ENCODE measurements at regions not wholly inside any gene's neighbourhood (a gene's known extent, or its start where the extent isn't known, plus 50 kb on each side); places are given as distances from the start of the nearest gene placed in this dataset.

GRCh38 chr6:137763436-137763835 is 103.6 kb upstream of the TNFAIP3 start:
- no peak for DNase-seq

DNA sequence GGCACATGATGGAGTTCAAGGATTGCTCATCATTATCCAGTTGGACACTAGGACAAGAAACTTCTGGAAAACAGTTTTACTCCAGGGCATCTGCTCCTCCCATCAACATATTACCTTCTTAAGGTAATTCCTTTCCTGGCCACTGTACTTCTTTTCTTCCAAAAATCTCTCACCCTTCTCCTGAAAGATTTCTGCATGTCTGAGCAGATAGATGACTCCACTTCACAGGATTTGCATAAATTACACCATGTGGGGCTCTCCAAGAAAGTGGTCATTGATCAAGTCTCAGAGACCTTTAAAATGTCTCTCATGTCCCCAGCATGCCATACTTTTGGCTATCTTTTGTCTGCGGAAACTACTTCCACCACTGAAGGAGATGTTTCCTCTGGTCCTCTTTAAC is 103.2 kb upstream of the TNFAIP3 start:
- no peak for DNase-seq

- no peak for DNase-seq
Observed at GRCh38 chr6:137764464-137764863, 102.6 kb upstream of the TNFAIP3 start.

DNA sequence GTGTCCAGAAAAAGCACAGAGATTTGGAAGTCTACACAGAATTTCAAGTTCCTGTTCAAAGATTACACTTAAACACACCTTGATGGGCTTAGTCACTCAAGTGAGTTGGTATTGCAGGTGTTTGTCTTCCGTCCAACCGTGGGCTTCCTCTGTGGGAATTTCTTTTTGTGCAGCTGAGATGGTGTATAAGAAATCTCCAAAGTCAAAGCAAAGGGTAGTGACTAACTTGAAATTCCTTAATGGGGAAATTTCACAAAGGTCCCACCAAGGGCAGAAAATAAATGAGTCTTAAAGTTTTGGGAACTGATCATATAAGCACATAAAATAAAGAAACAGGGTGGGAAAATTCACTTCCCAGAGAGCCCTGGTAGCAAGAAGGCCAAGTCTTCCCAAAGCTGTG is 102.0 kb upstream of the TNFAIP3 start:
- no peak for DNase-seq

DNA sequence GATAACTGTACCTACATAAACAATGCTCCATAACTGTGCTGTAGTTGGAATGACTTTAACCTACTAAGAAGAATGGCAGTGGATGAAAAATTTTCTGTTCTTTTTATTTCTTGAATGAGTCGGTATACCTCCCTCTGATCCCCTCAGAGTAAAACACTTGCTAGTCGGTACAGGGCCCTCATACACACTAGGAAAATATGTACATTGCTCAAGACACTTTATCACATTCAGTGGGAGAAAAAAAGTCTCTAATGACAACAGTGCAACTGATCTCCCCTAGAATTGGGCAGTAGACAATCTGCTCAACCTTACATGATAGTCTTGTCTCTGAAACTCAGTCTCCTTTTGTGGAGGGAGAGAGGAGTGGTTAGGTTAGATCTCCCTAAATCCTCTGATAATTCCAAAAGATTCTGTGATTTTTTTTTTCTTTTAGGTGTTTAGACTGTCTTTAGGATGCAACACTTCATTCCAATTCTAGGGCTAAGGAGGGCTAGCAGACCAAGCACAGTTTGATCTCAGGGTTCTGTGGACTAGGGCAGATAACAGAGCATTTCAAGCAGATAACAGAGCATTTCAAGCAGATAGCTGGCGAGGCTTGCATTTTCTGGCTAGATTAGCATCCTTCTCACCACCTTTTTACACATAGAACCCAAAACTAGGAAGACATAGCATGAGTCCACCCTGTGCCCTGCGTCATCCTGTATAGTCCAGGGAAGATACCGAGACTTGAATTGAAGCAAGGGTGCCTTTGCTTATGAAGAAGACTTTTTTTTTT is 100.3 kb upstream of the TNFAIP3 start:
- no peak for DNase-seq

GRCh38 chr6:137767465-137767864 is 99.6 kb upstream of the TNFAIP3 start:
- DNase-seq = no peak

- no peak for DNase-seq
Observed at GRCh38 chr6:137767911-137768690, 99.0 kb upstream of the TNFAIP3 start.

DNA sequence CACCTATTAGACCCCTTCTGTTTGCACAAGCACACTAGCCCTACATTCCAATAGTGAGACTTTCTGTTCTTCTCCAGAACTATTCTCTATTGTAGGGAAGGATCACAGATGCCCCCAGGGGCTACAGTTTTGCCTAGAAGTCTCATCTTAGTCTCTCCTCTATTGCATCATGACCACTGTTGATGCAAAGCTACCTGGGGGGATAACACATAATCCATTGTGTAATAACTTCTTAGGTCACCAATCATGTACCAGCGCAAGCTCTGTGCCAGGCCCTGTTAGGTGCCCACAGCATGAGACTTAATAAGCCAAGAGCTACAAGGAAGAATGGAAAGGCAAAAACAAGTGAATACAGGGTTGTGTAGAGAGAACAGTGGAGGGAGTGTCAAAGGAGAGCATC is 98.1 kb upstream of the TNFAIP3 start:
- no peak for DNase-seq

DNA sequence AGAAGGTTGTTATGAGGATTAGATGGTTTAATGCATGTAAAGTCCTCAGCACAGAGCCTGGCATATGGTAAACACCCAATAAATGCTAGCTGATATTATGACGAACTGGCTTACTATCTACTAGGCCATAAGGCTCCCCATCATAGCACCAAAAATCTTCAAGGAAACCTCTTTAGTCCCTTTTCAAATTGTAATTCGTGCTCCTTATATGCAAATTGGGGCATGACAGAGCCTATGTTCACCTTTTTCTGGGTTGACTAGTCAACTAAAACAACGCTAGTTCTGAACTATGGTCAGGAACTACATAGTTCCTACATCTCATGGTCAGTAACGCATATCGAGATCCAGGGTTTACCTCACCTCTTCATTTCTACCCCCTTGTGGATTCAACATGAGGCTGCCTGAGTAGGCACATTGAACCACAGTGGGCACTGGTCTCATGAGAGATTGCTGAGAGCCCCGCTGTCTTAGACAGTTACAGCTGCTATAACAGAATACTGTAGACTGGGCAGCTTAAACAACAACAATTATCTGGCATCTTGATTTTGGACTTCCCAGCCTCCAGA is 97.2 kb upstream of the TNFAIP3 start:
- DNase-seq = no peak

- no peak for DNase-seq
Observed at GRCh38 chr6:137772541-137773250, 94.4 kb upstream of the TNFAIP3 start.

GRCh38 chr6:137775227-137775626 is 91.8 kb upstream of the TNFAIP3 start:
- DNase-seq = no peak

- DNase-seq = no peak
Observed at GRCh38 chr6:137775720-137776119, 91.3 kb upstream of the TNFAIP3 start.

DNA sequence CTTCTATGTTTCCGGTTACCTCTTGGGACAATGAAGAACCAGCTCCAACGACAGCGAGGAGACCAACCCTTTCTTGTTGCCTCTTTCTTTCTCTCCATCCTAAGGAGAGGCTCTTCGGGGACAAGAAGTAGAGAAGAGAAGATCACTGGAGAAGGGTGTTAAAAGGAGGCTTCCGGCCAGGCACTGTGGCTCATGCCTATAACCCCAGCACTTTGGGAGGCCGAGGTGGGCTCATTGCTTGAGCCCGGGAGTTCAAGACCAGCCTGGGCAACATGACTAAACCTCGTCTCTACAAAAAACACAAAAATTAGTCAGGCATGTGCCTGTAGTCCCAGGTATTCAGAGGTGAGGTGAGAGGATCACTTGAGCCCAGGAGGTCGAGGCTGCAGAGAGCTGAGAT is 90.8 kb upstream of the TNFAIP3 start:
- no peak for DNase-seq

GRCh38 chr6:137776786-137777686 is 90.0 kb upstream of the TNFAIP3 start:
- DNase-seq = no peak

DNA sequence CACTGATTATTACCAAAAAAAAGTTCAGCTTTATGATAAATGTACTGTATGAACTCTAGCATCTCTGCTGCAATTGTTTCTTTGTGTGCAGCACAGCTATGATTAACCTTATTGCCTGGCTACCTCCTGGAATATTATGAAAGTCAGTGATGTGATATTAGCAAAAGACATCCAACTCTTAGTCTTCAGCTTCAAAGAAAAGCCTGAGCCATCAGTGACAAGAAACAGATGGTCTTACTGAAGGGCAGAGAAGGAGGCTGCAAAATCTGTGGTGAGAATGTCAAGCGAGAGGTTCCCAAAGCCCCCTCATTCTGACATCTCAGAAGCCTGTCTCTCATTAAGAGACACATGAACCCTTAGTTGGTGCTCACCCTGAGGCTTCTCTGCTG is 89.4 kb upstream of the TNFAIP3 start:
- no peak for DNase-seq

DNA sequence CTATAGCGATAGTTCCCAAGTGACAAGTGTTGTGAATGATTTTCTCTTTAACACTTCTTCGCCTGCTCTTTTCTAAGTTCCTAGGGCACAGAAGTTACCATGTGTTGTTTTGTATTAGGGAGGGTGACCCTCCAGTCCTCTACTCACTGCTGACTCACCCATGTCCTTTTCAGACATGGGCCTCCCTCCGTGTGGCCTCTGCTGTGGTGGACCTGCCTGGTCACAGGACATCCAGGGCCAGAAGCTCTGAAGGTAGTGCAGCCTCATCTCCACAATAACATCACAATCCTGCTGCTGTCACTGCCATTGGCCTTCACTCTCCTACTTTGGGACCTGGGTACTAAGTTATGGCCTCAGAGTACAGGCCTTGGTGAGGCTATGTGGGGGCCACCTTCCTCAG is 87.1 kb upstream of the TNFAIP3 start:
- no peak for DNase-seq

- no peak for DNase-seq
Observed at GRCh38 chr6:137780447-137781034, 86.5 kb upstream of the TNFAIP3 start.

GRCh38 chr6:137781639-137782038 is 85.4 kb upstream of the TNFAIP3 start:
- no peak for DNase-seq

DNA sequence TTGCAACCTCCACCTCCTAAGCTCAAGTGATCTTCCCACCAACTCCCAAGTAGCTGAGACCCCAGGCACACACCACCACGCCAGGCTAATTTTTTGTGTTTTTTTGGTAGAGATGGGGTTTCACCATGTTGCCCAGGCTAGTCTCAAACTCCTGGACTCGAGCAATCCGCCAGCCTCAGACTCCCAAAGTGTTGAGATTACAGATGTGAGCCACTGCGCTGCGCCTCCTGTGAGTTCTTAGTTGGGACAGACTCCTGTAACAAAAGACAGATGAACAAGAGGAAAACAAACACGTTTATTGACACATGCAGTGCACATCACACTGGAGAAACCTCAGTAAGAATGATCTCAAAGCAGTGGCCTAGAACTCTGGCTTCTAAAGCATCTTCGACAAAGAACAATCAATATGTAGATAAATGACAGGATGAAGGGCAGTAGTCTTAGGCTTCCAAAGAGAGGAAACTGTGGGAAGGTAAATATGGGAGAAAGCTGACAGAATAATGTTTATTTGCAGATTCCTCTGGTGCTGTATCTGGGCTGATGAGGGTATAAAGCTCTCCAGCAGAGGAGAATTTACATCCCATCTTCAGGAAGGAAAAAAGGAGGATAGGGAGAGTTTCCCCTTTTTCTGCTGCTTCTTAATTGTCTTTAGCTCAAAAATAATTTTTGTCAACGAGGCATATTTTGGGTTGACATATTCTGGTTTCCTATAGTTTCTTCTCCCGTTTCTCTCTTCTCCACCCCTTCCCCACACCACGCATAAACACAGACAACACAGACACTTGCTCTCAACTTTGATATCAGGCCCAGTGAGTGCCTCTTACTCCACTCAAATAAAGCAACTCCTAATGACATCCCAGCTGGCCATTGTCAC is 84.7 kb upstream of the TNFAIP3 start:
- DNase-seq = no peak

DNA sequence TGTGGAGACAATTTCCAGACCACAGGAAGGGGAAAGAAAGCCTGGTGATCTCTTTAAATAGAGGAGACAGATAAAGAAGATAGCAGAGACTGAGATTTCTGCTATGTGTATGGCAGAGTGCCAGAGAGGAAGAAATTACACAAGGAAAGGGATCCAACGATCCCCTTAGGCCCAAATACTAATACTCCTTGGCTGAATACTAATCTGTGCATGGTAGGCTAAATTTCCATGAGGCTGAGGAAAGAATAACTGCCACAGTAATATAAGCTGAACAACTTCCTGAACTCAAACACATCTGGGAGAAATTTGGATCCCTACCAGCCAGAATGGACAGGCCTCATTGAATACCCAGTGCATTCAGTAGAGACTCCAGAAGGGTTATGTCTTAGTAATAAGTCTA is 83.3 kb upstream of the TNFAIP3 start:
- no peak for DNase-seq

- DNase-seq = no peak
Observed at GRCh38 chr6:137784583-137784982, 82.5 kb upstream of the TNFAIP3 start.

Measured in femur (tissue), 1 donor.